ENCODE measurements at regions not wholly inside any gene's neighbourhood (a gene's known extent, or its start where the extent isn't known, plus 50 kb on each side); places are given as distances from the start of the nearest gene placed in this dataset.

- no peak for DNase-seq (ENCODE audit: low read depth in 2 of 2)
- TF ChIP-seq CTCF (IDR thresholded peaks at IDR 0.05; ENCODE audit: low read depth, low read length), result no peak
Observed at GRCh38 chrX:94744786-94745185, 1070.8 kb downstream of the FAM133A start.

GRCh38 chrX:94751611-94752010 is 1077.6 kb downstream of the FAM133A start:
- no peak for DNase-seq (ENCODE audit: low read depth in 2 of 2)
- no peak overlapping the region for H3K4me3 ChIP-seq (replicated peaks in 1 of 2; ENCODE audit: low read depth in 2 of 2, low read length in 2 of 2)
- TF ChIP-seq CTCF (IDR thresholded peaks at IDR 0.05; ENCODE audit: low read depth, low read length), result no peak

More at GRCh38 chrX:94744786-94745185, 1070.8 kb downstream of the FAM133A start:
- H3K4me3 ChIP-seq (replicated peaks in 1 of 2; ENCODE audit: low read depth in 2 of 2, low read length in 2 of 2), result no peak overlapping the region

GRCh38 chrX:94752434-94753169 is 1078.6 kb downstream of the FAM133A start:
- no peak for DNase-seq (ENCODE audit: low read depth in 2 of 2)
- H3K4me3 ChIP-seq (replicated peaks in 1 of 2; ENCODE audit: low read depth in 2 of 2, low read length in 2 of 2), result no peak overlapping the region
- TF ChIP-seq CTCF (IDR thresholded peaks at IDR 0.05; ENCODE audit: low read depth, low read length), result no peak

GRCh38 chrX:94758130-94758529 is 1084.1 kb downstream of the FAM133A start:
- no peak overlapping the region for H3K4me3 ChIP-seq (replicated peaks in 1 of 2; ENCODE audit: low read depth in 2 of 2, low read length in 2 of 2)
- no peak for DNase-seq (ENCODE audit: low read depth in 2 of 2)
- TF ChIP-seq CTCF (IDR thresholded peaks at IDR 0.05; ENCODE audit: low read depth, low read length), result no peak

GRCh38 chrX:94775640-94776039 is 1101.6 kb downstream of the FAM133A start:
- no peak for TF ChIP-seq CTCF (IDR thresholded peaks at IDR 0.05; ENCODE audit: low read depth, low read length)
- no peak overlapping the region for H3K4me3 ChIP-seq (replicated peaks in 1 of 2; ENCODE audit: low read depth in 2 of 2, low read length in 2 of 2)
- no peak for DNase-seq (ENCODE audit: low read depth in 2 of 2)

- H3K4me3 ChIP-seq (replicated peaks in 1 of 2; ENCODE audit: low read depth in 2 of 2, low read length in 2 of 2), result no peak overlapping the region
- no peak for DNase-seq (ENCODE audit: low read depth in 2 of 2)
- TF ChIP-seq CTCF (IDR thresholded peaks at IDR 0.05; ENCODE audit: low read depth, low read length), result no peak
Observed at GRCh38 chrX:94813541-94813940, 1139.5 kb downstream of the FAM133A start.

- TF ChIP-seq CTCF (IDR thresholded peaks at IDR 0.05; ENCODE audit: low read depth, low read length), result no peak
- DNase-seq (ENCODE audit: low read depth in 2 of 2), result no peak
Observed at GRCh38 chrX:94814216-94814615, 1140.2 kb downstream of the FAM133A start.

More at GRCh38 chrX:94814216-94814615, 1140.2 kb downstream of the FAM133A start:
- no peak overlapping the region for H3K4me3 ChIP-seq (replicated peaks in 1 of 2; ENCODE audit: low read depth in 2 of 2, low read length in 2 of 2)

All from cardiac fibroblast (primary cell).